Liver (tissue), 3 donors: ENCODE measurements at regions not wholly inside any gene's neighbourhood (a gene's known extent, or its start where the extent isn't known, plus 50 kb on each side); places are given as distances from the start of the nearest gene placed in this dataset.

Source experiments
- HNF4A ChIP-seq, 2 donors: conservative IDR thresholded peaks; 2 replicates each; pipeline ENCODE4 v1.6.1; 2016; ENCODE audit warnings: antibody characterized with exemption in 2 of 2, mild to moderate bottlenecking in 2 of 2
- TF ChIP-seq, protein P1 (sequence below): fragments of 150-350 bp; IDR thresholded peaks from 2 replicates; pipeline ENCODE4 v1.5.1; 2017; ENCODE audit warnings: improper control_type of control experiment, low read depth, low read length; ENCODE audit not compliant: missing input control
- TF ChIP-seq, protein P2 (sequence below): IDR thresholded peaks from 2 replicates; pipeline ENCODE4 v1.6.1; 2016; ENCODE audit warnings: antibody characterized with exemption, mild to moderate bottlenecking
- TF ChIP-seq, protein P3 (sequence below): IDR thresholded peaks from 2 replicates; pipeline ENCODE4 v1.6.1; 2016; ENCODE audit warnings: antibody characterized with exemption
- TF ChIP-seq, protein P4 (sequence below): IDR thresholded peaks from 2 replicates; pipeline ENCODE4 v1.6.1; 2016; ENCODE audit warnings: antibody characterized with exemption
- donor health status: healthy.
- donor health status: healthy.

- TF ChIP-seq, protein P1, sequence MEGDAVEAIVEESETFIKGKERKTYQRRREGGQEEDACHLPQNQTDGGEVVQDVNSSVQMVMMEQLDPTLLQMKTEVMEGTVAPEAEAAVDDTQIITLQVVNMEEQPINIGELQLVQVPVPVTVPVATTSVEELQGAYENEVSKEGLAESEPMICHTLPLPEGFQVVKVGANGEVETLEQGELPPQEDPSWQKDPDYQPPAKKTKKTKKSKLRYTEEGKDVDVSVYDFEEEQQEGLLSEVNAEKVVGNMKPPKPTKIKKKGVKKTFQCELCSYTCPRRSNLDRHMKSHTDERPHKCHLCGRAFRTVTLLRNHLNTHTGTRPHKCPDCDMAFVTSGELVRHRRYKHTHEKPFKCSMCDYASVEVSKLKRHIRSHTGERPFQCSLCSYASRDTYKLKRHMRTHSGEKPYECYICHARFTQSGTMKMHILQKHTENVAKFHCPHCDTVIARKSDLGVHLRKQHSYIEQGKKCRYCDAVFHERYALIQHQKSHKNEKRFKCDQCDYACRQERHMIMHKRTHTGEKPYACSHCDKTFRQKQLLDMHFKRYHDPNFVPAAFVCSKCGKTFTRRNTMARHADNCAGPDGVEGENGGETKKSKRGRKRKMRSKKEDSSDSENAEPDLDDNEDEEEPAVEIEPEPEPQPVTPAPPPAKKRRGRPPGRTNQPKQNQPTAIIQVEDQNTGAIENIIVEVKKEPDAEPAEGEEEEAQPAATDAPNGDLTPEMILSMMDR: no peak
- TF ChIP-seq, protein P2, sequence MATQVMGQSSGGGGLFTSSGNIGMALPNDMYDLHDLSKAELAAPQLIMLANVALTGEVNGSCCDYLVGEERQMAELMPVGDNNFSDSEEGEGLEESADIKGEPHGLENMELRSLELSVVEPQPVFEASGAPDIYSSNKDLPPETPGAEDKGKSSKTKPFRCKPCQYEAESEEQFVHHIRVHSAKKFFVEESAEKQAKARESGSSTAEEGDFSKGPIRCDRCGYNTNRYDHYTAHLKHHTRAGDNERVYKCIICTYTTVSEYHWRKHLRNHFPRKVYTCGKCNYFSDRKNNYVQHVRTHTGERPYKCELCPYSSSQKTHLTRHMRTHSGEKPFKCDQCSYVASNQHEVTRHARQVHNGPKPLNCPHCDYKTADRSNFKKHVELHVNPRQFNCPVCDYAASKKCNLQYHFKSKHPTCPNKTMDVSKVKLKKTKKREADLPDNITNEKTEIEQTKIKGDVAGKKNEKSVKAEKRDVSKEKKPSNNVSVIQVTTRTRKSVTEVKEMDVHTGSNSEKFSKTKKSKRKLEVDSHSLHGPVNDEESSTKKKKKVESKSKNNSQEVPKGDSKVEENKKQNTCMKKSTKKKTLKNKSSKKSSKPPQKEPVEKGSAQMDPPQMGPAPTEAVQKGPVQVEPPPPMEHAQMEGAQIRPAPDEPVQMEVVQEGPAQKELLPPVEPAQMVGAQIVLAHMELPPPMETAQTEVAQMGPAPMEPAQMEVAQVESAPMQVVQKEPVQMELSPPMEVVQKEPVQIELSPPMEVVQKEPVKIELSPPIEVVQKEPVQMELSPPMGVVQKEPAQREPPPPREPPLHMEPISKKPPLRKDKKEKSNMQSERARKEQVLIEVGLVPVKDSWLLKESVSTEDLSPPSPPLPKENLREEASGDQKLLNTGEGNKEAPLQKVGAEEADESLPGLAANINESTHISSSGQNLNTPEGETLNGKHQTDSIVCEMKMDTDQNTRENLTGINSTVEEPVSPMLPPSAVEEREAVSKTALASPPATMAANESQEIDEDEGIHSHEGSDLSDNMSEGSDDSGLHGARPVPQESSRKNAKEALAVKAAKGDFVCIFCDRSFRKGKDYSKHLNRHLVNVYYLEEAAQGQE: no peak
- TF ChIP-seq, protein P3, sequence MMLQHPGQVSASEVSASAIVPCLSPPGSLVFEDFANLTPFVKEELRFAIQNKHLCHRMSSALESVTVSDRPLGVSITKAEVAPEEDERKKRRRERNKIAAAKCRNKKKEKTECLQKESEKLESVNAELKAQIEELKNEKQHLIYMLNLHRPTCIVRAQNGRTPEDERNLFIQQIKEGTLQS: no peak
- TF ChIP-seq HNF4A (conservative IDR thresholded peaks at IDR 0.05): no peak
- TF ChIP-seq, protein P4, sequence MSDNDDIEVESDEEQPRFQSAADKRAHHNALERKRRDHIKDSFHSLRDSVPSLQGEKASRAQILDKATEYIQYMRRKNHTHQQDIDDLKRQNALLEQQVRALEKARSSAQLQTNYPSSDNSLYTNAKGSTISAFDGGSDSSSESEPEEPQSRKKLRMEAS: no peak
Measured at GRCh38 chr1:55522982-55523381, 307.8 kb upstream of the USP24 start.
